Activated T-helper 1 cell treated with anti-CD3 and anti-CD28 coated beads, Interleukin-12 subunit alpha, Interleukin-12 subunit beta, Interleukin-2, Interleukin-4 antibody, amounts not matched to agents 30 ng/mL and 10 ng/mL and 1 ng/mL, durations not matched to agents 14 hours and 24 hours and 36 hours (primary cell): ENCODE measurements at regions not wholly inside any gene's neighbourhood (a gene's known extent, or its start where the extent isn't known, plus 50 kb on each side); places are given as distances from the start of the nearest gene placed in this dataset.

Experiments
- DNase-seq: peaks from one replicate; pipeline ENCODE4 v3.0.0; 2021; ENCODE audit warnings: low spot score
- H3K27ac Mint-ChIP-seq: one replicate; pipeline ENCODE4 v1.8.0; 2021; ENCODE audit warnings: mild to moderate bottlenecking, mixed read lengths
- H3K27me3 Mint-ChIP-seq: one replicate; pipeline ENCODE4 v1.8.0; 2022; ENCODE audit warnings: mild to moderate bottlenecking, moderate library complexity, mixed read lengths; ENCODE audit not compliant: insufficient read depth
- H3K36me3 Mint-ChIP-seq: one replicate; pipeline ENCODE4 v1.8.0; 2021; ENCODE audit warnings: low read depth, mixed read lengths
- H3K4me1 Mint-ChIP-seq: one replicate; pipeline ENCODE4 v1.8.0; 2021; ENCODE audit warnings: low read depth, mixed read lengths
- H3K4me3 Mint-ChIP-seq: one replicate; pipeline ENCODE4 v1.8.0; 2021; ENCODE audit warnings: mild to moderate bottlenecking, moderate library complexity, mixed read lengths
- H3K9me3 Mint-ChIP-seq: one replicate; pipeline ENCODE4 v1.8.0; 2021; ENCODE audit warnings: mixed read lengths
- intact Hi-C: fragments of 100-400 bp; cut with micrococcal nuclease; formaldehyde crosslinking; loops from one replicate; pipeline ENCODE4 v1.15.1; 2024

GRCh38 chr2:602571-603359 is 74.4 kb downstream of the TMEM18 start:
- no peaks in the 10 kb centered on the region for H3K36me3 Mint-ChIP-seq

DNA sequence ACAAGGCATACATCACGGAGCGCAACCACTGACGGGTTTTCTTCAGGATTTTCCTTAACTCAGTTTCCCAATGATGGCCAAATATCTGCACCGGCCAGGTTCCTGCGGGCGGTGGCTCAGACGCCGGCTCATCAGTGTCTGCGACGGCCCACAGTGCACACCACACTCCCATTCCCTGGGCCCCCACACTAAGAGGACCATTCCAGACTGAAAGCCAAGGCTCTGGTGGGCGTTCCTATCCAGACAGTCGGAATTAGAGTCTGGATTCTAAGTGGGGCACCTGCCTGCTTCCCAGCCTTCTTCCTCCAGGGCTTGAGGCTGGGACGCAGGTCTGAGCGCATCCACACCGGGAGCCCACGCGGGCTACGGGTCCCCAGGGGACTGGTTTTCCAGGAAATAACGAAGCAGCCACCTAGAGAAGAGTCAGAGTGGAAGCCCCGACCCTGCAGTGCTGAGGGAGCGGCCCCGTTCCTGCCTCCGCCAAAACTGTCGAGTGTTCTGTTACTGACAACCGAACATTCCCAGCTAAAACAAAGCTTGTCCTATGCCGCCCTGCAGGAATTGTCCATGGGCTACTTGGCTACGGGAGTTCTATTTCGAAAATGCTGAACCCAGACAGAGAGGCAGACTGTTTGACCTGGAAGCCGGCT is 75.3 kb downstream of the TMEM18 start:
- no peaks in the 10 kb centered on the region for H3K27me3 Mint-ChIP-seq
- no peaks in the 10 kb centered on the region for H3K4me1 Mint-ChIP-seq
- no peak overlapping the region for H3K27ac Mint-ChIP-seq
- no peak for DNase-seq
- no peaks in the 10 kb centered on the region for H3K9me3 Mint-ChIP-seq
- no peak overlapping the region for H3K4me3 Mint-ChIP-seq
- intact Hi-C loops: no loop called here
- H3K36me3 Mint-ChIP-seq: no peaks in the 10 kb centered on the region

More at GRCh38 chr2:602571-603359, 74.4 kb downstream of the TMEM18 start:
- Mint-ChIP-seq H3K27me3 (no peaks in the 10 kb centered on the region), H3K27ac (no peak overlapping the region), H3K9me3 (no peaks in the 10 kb centered on the region), H3K4me1 (no peaks in the 10 kb centered on the region), H3K4me3 (no peak overlapping the region)
- DNase-seq: no peak
- intact Hi-C loops: no loop called here

DNA sequence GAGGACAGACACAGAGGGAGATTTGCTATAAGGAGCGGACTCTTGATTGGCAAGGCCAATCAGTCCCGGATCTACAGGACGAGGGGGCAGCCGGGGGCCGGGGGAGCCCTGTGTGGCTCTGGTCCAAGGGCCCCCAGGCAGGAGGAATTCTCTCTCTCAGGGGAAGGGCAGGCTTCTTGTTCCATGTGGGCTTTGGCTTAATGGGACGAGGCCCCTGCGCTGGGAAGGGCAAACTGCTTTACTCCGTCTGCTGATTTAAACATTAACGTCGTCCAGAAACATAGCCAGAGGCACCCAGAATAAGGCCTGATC is 75.9 kb downstream of the TMEM18 start:
- Mint-ChIP-seq H3K9me3 (no peaks in the 10 kb centered on the region), H3K36me3 (no peaks in the 10 kb centered on the region)
- DNase-seq: no peak

GRCh38 chr2:600542-601386 is 76.4 kb downstream of the TMEM18 start:
- no peak for DNase-seq
- no peaks in the 10 kb centered on the region for H3K9me3 Mint-ChIP-seq
- H3K27ac Mint-ChIP-seq: no peak overlapping the region
- intact Hi-C loops: no loop called here
- H3K36me3 Mint-ChIP-seq: no peaks in the 10 kb centered on the region
- H3K4me1 Mint-ChIP-seq: no peaks in the 10 kb centered on the region
- no peaks in the 10 kb centered on the region for H3K27me3 Mint-ChIP-seq
- H3K4me3 Mint-ChIP-seq: no peak overlapping the region

More for the DNA sequence above, 75.9 kb downstream of the TMEM18 start:
- no peak overlapping the region for H3K27ac Mint-ChIP-seq
- intact Hi-C loops: no loop called here
- no peaks in the 10 kb centered on the region for H3K27me3 Mint-ChIP-seq
- no peaks in the 10 kb centered on the region for H3K4me1 Mint-ChIP-seq
- no peak overlapping the region for H3K4me3 Mint-ChIP-seq

DNA sequence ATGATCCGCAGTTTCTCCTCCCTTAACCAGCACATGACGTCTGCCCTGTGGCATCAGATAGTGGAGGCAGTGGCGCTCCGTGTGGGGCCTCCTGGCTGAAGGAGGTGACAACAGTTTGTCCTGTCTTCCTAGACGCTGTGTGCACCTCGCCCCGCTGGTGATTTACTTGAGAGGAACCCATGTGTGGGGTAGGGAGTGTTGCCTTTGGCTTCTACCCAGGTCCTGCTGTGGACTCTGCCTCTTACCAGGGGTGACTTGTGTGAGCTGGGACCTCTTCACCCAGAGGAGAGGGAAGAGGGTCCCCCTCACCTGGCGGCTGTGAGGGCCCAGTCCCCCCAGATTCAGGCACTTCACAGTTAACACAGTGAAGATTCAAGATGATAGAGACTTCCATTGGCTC is 77.6 kb downstream of the TMEM18 start:
- H3K27ac Mint-ChIP-seq: no peak overlapping the region
- H3K4me1 Mint-ChIP-seq: no peaks in the 10 kb centered on the region
- intact Hi-C loops: no loop called here
- no peaks in the 10 kb centered on the region for H3K9me3 Mint-ChIP-seq
- H3K36me3 Mint-ChIP-seq: no peaks in the 10 kb centered on the region
- DNase-seq: no peak
- H3K27me3 Mint-ChIP-seq: no peaks in the 10 kb centered on the region
- no peak overlapping the region for H3K4me3 Mint-ChIP-seq

- H3K4me1 Mint-ChIP-seq: no peaks in the 10 kb centered on the region
Measured at GRCh38 chr2:598058-598802, 79.0 kb downstream of the TMEM18 start.

DNA sequence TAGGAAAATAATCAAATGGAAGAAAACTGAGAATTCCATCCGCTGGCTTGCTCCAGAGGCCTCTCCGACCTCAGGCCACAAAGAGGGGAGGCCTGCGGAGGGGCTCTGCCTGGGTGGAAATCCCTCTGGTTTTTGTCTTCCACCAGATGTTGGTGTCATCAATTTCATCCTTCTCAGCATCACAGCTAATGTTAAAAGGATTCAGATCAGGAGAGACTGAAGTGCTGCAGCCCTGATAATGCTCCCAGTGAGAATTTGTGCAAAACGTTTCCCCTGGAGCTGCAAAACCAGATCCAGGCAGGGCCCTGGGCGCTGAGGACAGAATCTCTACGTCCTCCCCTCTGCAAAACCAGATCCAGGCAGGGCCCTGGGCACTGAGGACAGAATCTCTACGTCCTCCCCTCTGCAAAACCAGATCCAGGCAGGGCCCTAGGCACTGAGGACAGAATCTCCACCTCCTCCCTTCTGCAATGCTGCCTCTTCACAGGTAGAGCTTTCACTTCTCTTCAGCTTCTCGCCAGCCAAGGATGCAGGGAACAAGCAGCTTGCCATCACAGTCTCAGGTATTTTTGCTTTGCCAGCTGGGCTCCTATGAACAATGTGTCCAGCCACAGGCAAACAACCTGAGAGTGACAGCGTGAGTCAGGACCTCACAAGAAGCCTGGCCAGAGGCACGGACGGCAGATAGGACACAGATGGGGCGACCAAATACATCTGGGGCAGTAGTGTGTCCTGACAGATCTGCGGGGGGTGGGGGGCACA is 81.2 kb downstream of the TMEM18 start:
- Mint-ChIP-seq H3K4me3 (no peak overlapping the region), H3K4me1 (no peaks in the 10 kb centered on the region), H3K9me3 (no peaks in the 10 kb centered on the region), H3K27me3 (peaks cover 5% of the 10 kb centered on the region), H3K36me3 (no peaks in the 10 kb centered on the region), H3K27ac (no peak overlapping the region)
- no peak for DNase-seq
- intact Hi-C loops: no loop called here

More at GRCh38 chr2:598058-598802, 79.0 kb downstream of the TMEM18 start:
- intact Hi-C loops: no loop called here
- no peaks in the 10 kb centered on the region for H3K36me3 Mint-ChIP-seq
- no peak overlapping the region for H3K27ac Mint-ChIP-seq
- DNase-seq: no peak
- H3K4me3 Mint-ChIP-seq: no peak overlapping the region
- no peaks in the 10 kb centered on the region for H3K27me3 Mint-ChIP-seq
- H3K9me3 Mint-ChIP-seq: no peaks in the 10 kb centered on the region

DNA sequence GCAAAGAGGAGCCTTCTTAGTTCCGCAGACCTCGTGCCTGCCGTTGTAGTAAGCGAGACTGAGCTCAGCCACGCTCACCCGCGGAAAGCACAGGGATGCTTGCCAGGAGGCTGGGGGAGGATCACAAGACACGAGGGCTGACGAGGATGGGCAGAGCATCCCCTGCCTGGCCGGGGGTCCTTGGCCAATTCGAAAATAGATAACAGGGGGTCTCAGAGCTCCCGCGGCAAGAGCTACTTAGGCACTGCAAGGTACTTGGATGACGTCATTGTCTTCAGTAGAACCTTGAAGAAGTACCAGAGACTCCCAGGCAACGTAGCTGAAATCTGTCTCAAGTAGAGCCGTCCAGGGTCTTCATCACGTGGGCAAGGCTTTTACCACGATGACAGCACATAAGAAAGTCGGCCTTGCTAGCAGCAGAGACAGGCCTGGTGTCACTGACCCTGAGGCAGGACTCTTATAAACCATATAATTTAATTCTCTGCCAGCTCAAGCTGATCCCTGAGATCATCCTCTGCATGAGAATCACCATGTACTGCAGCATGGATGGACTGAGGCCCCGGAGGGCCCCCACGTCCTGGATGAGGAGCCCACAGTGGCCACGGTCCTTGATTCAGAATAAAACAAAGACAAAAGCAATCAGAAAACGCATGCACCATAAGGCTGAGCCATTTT is 81.9 kb downstream of the TMEM18 start:
- no peaks in the 10 kb centered on the region for H3K36me3 Mint-ChIP-seq
- peaks cover 11% of the 10 kb centered on the region for H3K27me3 Mint-ChIP-seq
- no peaks in the 10 kb centered on the region for H3K9me3 Mint-ChIP-seq
- no peak for DNase-seq
- H3K27ac Mint-ChIP-seq: no peak overlapping the region
- H3K4me3 Mint-ChIP-seq: no peak overlapping the region
- no peaks in the 10 kb centered on the region for H3K4me1 Mint-ChIP-seq
- intact Hi-C loops: no loop called here

GRCh38 chr2:594297-594949 is 82.8 kb downstream of the TMEM18 start:
- H3K27ac Mint-ChIP-seq: no peak overlapping the region
- DNase-seq: no peak
- no peaks in the 10 kb centered on the region for H3K9me3 Mint-ChIP-seq
- intact Hi-C loops: no loop called here
- no peaks in the 10 kb centered on the region for H3K4me1 Mint-ChIP-seq
- H3K27me3 Mint-ChIP-seq: peaks cover 11% of the 10 kb centered on the region
- H3K36me3 Mint-ChIP-seq: no peaks in the 10 kb centered on the region
- H3K4me3 Mint-ChIP-seq: no peak overlapping the region

DNA sequence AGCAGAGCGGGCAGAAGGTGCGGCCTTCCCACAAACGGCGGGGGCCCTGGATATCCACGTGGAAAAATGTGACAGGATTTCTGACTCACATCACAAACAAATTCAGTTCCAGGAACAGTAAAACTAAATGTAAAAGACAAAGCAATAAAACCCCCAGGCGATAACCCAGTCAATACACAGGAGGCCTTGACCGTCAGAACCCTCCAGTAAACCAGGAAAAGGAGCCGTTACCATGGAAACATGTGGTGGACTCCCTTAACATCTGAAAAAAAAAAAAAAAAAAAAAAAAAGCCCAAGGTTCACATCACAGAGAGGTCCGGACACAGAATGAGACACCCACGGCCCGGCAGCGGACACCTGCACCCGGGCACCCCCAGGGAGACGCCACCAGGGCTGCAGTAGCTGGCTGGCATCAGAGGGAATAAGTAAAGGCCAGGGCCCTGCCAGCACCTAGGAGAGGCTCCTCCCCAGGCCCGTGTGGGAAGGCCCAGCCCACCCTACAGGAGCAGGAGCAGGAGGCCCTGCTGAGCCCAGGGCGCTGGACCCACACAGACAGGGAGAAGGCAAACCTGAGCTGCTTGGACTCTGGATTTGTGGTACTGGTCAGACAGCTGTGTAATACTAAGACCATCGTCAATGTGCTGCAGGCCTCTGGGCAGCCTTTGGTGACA is 83.7 kb downstream of the TMEM18 start:
- Mint-ChIP-seq H3K9me3 (no peaks in the 10 kb centered on the region), H3K4me3 (no peak overlapping the region)
- intact Hi-C loops: no loop called here

GRCh38 chr2:592737-593136 is 84.5 kb downstream of the TMEM18 start:
- no peaks in the 10 kb centered on the region for H3K9me3 Mint-ChIP-seq
- no peaks in the 10 kb centered on the region for H3K4me1 Mint-ChIP-seq
- H3K27me3 Mint-ChIP-seq: peaks cover 16% of the 10 kb centered on the region
- no peak for DNase-seq
- no peaks in the 10 kb centered on the region for H3K36me3 Mint-ChIP-seq
- H3K4me3 Mint-ChIP-seq: no peak overlapping the region
- no peak overlapping the region for H3K27ac Mint-ChIP-seq
- intact Hi-C loops: no loop called here

More for the DNA sequence above, 83.7 kb downstream of the TMEM18 start:
- no peak for DNase-seq
- Mint-ChIP-seq H3K27me3 (peaks cover 16% of the 10 kb centered on the region), H3K4me1 (no peaks in the 10 kb centered on the region), H3K27ac (no peak overlapping the region), H3K36me3 (no peaks in the 10 kb centered on the region)
